ENCODE measurements at regions not wholly inside any gene's neighbourhood (a gene's known extent, or its start where the extent isn't known, plus 50 kb on each side); places are given as distances from the start of the nearest gene placed in this dataset. TPM values are rescaled to one million over a fixed set of nuclear protein-coding genes. Genes with fewer than 3 reads are reported as not detected.

DNA sequence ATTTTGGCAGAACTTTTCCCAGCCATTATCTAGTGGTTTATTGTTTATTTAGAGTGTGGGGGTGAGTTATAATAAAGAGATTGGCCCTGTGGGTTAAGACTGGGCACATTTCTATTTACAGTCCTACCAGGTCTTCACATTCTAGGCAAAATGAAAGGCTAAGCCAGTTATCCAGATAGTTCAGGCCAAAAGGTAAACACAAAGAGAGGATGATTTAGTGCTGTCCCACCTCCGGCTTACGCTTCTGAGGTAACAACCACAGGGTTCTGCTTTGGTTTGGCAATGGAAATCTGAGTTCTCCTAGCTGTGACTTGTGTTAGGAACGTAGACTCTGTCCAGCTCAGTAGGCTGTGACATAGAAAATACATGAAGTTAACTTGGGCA, 50.3 kb upstream of the PTPRK start:
- Histone ChIP-seq H3K27ac (no peak overlapping the region), H3K4me3 (no peak overlapping the region), H3K36me3 (no peaks in the 10 kb centered on the region), H3K4me1 (ENCODE audit: insufficient read depth) (no peaks in the 10 kb centered on the region), H3K9me3 (no peaks in the 10 kb centered on the region), H3K27me3 (no peaks in the 10 kb centered on the region)
- no peak for TF ChIP-seq POLR2A (IDR thresholded peaks at IDR 0.05)
- no peak for TF ChIP-seq EP300 (IDR thresholded peaks at IDR 0.05)
- TF ChIP-seq, protein P1, sequence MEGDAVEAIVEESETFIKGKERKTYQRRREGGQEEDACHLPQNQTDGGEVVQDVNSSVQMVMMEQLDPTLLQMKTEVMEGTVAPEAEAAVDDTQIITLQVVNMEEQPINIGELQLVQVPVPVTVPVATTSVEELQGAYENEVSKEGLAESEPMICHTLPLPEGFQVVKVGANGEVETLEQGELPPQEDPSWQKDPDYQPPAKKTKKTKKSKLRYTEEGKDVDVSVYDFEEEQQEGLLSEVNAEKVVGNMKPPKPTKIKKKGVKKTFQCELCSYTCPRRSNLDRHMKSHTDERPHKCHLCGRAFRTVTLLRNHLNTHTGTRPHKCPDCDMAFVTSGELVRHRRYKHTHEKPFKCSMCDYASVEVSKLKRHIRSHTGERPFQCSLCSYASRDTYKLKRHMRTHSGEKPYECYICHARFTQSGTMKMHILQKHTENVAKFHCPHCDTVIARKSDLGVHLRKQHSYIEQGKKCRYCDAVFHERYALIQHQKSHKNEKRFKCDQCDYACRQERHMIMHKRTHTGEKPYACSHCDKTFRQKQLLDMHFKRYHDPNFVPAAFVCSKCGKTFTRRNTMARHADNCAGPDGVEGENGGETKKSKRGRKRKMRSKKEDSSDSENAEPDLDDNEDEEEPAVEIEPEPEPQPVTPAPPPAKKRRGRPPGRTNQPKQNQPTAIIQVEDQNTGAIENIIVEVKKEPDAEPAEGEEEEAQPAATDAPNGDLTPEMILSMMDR (IDR thresholded peaks at IDR 0.05) = no peak
- intact Hi-C loops (cut with DNase I) = no loop called here
- no peak for DNase-seq
- WGBS, 3 donors = 75 to 84% (median 83%) methylated on average over 3 of the region's 3 CpGs

DNA sequence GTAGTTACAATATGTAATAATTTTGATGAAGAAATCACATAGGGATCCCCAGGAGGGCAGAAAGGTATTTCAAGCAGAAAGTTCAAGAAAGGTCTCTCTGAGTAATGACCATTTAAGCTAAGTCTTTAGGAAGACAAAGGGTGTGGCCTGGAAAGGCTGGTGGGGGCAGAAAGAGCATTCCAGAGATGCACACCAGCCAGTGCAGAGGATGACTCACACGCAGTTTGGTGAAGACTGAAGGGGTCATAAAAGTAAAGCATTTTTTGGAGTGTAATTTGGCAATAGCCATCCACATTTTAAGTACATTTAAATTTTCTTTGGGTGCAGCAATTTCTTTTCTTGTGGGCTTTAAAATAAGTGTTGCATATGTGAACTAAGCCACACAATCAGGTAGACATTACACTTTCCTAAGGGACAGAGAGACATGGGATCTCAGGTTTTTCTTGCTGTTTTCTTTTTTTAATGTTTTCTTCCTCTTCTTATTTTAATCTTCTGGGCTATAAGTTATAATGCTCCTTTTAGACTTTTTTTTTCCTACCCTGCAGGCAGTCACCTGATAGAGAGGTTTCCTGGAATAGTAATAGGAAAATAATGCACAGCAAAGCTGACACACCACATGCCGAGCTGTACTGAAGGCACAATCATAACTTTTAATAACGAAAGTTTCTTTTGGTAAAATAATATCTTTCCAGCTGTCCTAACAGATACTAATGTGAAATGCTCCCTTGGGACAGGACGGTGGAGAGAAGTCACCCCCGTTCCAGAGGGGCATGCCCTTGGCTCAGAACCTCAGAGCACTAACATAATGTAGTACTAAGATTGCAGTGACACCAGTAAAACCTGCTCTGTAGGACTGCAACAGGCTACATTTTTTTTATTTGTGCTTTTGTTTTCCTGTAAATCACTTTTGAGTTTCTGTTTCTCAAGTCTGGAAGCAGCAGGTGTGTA, 49.6 kb upstream of the PTPRK start:
- intact Hi-C loops (cut with DNase I) = no loop called here
- Histone ChIP-seq H3K4me3 (no peak overlapping the region), H3K36me3 (no peaks in the 10 kb centered on the region), H3K27ac (no peak overlapping the region), H3K4me1 (ENCODE audit: insufficient read depth) (no peaks in the 10 kb centered on the region), H3K9me3 (no peaks in the 10 kb centered on the region), H3K27me3 (no peaks in the 10 kb centered on the region)
- TF ChIP-seq POLR2A (IDR thresholded peaks at IDR 0.05) = no peak
- TF ChIP-seq, protein P1 (IDR thresholded peaks at IDR 0.05) = no peak
- 13 to 28% (median 21%) methylated on average over 5 of the region's 5 CpGs for WGBS, 3 donors
- no peak for DNase-seq

Small RNA genes lying in the stretch of these regions (small RNA-seq; reads per million reads assigned to genes)
- gene RF00019 = not detected
